ENCODE measurements at regions not wholly inside any gene's neighbourhood (a gene's known extent, or its start where the extent isn't known, plus 50 kb on each side); places are given as distances from the start of the nearest gene placed in this dataset.

- TF ChIP-seq POLR2A (IDR thresholded peaks at IDR 0.05) = no peak
- TF ChIP-seq CTCF (IDR thresholded peaks at IDR 0.05) = no peak
- TF ChIP-seq POLR2AphosphoS5 (IDR thresholded peaks at IDR 0.05) = no peak
These were observed 68.2 kb upstream of the BMAL1 start for GRCh38 chr11:13209379-13209778.
